HG03460 (cell line): ENCODE measurements at regions not wholly inside any gene's neighbourhood (a gene's known extent, or its start where the extent isn't known, plus 50 kb on each side); places are given as distances from the start of the nearest gene placed in this dataset.
"Not testable (repeated sequence)": the region's sequence is repeated elsewhere in the genome, so short reads cannot be mapped to it uniquely, and the experiment has no call there.

ENCODE experiments used
- ATAC-seq: cut with Tn5 transposase; IDR thresholded peaks from one replicate; pipeline ENCODE4 v1.9.1; 2021; ENCODE audit not compliant: unreplicated experiment

DNA sequence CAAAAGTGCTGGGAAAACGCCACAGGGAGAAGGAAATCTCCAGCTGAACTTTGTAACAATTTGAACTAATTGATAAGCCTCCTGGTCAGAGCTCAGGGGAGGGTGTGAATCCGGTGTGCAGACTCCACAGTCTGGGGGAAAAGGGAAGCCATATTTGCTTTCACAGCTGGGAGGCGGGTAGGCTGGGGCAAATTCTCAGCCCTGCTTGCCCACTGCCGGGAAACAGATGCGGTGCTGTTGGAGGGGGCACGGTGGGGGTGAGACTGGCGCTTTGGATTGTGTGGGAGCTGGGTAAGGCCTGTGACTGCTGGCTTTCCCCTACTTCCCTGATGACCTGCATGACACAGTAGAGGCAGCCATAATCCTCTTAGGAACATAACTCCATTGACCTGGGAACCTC, 134.8 kb downstream of the ADCYAP1 start:
- no peak for ATAC-seq

GRCh38 chr18:1043039-1043438, 138.4 kb downstream of the ADCYAP1 start:
- not testable (repeated sequence) for ATAC-seq

DNA sequence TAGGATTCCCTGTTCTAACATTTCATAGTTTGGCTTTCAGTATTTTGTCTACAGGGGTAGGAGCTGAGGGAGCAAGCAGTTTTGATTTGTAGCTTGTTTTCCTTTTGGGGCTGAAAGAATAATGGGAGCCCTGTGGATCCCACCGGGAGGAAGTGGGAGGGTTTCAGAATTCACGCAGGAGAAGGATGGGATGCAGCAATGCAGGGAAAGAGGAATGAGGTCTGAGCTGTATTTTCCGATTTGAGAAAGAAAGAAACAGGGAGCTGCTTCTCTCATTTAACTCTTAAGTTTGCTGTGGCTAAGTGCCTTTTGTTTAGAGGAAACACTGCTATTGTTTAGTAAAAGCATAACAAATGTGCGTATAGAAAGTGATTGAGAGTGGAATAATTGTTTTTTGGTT, 141.0 kb downstream of the ADCYAP1 start:
- no peak for ATAC-seq

- ATAC-seq: no peak
Observed at GRCh38 chr18:1047406-1047805, 142.7 kb downstream of the ADCYAP1 start.

GRCh38 chr18:1048032-1048431, 143.4 kb downstream of the ADCYAP1 start:
- no peak for ATAC-seq

GRCh38 chr18:1049173-1049572, 144.5 kb downstream of the ADCYAP1 start:
- no peak for ATAC-seq

- ATAC-seq: no peak
Observed at GRCh38 chr18:1050012-1050657, 145.5 kb downstream of the ADCYAP1 start.

DNA sequence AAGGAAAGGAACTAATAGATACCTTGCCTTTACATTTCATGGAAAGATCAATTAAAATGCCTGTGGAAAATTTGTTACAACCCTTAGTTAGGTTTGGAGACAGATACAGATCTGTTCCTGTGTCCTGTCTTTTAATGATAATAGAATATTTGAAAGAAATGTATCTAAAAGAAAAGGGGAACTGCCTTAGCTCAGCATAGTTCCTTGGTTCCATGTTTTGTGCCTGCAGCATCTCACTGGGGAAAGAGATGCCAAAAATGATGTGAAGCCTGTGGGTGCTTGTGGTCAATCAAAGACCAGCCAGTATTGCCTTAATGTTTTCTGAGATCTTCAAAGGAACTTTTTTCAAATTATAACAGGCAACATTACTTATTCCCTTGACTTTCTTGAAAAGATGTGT, 147.6 kb downstream of the ADCYAP1 start:
- no peak for ATAC-seq

DNA sequence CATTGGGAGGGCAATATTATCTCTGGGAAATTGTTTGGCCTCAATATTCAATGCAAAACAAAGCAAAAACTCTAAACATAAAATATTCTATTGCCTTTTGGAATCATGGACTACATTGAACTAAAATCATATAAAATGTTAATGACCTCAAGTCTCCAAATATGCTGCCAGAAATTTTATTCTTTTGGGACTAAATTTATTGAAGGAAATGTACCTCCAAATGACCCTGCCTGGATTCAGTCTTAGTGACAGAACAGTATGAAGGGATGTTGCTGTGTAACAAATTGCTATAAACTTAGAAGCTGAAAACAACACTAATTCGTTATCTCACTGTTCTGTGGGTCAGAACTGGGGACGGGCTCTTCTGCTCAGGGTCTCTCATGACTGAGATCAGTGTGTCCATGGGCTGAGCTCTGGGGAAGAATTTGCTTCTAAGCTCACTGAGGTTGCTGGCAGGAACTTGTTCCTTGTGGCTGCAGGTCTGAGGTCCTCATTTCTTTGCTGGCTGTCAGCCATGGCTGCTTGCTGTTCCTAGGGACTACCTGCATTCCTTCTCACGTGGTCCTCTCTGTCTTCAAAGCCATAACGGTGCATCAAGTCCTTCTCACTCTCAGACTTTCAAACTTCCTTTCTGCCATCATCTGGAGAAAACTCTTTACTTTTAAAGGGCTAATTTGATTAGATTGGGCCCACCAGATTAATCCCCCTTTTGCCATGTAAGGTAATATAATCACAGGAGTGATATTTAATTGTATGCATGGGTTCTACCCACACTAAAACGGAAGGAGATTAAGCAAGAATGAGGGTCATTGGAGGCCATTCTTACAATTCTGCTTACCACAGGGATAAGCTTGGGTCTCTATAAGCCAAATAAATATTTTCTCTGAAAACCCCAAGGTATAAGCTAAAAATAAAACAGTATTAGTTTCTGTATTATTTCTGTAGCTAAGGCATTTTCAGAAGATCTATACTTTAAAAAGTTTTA, 149.0 kb downstream of the ADCYAP1 start:
- ATAC-seq: no peak

- ATAC-seq: no peak
Observed at GRCh38 chr18:1056404-1056803, 151.7 kb downstream of the ADCYAP1 start.

- no peak for ATAC-seq
Observed at GRCh38 chr18:1057367-1057766, 152.7 kb downstream of the ADCYAP1 start.

DNA sequence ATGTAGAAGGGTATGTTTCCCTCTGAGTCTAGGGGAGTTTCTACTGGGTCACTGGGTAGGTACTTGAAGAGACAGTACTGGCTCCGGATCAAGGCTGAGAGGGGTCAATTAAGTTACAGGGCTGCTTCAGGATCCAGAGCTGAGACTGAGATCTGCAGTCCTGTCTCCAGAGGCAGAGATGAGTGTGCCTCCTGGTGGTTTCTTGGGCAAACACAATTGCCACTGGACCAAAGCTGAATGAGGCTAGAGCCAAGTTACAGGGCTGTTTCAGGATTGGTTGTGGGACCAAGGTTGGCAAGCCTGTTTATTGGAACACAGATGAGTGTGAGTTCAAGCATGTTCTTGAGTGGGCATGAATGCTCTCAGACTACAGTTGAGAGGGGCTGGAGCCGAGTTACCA, 157.9 kb downstream of the ADCYAP1 start:
- ATAC-seq: no peak

- no peak for ATAC-seq
Observed at GRCh38 chr18:1075322-1075721, 170.7 kb downstream of the ADCYAP1 start.

DNA sequence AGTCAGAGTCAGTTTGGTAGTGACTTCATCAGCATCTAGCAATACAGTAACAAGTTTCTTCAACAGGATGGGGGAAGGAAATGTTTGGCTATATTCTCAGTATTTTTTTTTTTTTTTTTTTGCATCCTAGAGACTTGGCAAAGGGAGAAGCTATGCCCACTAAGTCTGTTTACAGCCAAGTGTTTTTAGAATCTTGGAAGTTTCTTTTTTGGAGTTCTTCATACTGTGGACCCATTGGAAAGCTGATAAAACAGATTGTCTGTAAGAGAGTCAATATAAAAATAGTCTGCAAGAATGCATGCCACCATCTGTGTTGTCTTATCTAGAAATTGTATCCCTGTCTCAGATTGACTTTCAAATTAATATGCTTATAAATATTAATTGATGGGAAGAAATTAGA, 171.2 kb downstream of the ADCYAP1 start:
- no peak for ATAC-seq

DNA sequence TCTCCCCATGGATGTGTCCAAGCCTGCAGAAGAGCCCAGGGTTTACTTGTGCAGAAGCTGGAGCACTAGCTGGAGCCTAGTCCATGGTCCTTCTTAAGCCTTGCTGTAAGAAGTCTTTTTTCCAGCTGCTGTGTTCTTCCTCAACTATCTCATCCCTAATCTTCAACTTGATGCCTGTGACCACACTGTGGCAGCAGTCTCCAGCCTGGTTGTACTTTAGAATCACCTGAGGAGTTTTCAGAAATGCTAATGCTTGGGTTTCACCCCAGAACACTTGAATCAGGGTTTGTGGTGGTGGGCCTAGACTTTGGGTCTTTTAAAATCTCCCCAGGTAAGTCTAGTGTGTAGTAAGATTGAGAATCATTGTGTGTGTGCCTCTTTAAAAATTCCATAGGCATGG, 173.6 kb downstream of the ADCYAP1 start:
- no peak for ATAC-seq

- ATAC-seq: not testable (repeated sequence)
Observed at GRCh38 chr18:1083675-1084074, 179.0 kb downstream of the ADCYAP1 start.

DNA sequence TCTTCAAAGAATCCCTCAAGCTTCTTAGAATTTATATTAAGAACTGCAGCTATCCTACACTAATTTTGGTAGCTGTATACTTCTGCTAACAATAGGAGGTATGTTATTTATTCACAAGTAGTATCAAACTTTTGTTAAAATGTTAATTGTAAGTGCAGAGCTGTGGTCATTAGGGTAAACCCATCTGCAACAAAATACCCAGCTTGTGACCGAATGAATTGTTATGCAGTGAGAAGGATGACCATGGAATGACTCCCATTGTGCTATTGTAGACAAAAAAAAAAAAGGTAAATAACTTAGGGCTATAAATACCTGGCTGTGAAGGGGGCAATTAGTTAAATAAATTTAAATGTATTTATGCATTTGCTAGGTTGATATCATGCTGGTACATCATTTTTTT, 186.1 kb downstream of the ADCYAP1 start:
- ATAC-seq: no peak

DNA sequence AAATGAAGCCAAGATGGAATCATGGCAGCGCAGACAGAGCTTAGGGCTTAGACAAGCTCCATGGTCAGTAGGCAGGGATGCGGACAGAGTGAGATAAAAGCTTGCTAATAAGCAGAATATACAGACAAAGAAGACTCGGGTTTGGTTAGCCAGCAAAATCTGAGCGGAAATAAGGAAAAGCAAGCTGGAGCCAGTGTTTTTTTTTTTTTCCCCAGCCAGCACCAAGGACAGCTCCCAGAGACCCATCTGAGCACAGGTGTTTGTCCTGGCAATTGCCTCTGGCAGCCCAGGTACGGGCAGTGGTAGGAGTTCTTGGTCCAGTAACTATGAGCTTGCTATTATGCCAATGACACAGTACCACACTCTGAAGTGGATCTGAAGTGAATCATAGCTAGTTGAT, 187.6 kb downstream of the ADCYAP1 start:
- no peak for ATAC-seq

DNA sequence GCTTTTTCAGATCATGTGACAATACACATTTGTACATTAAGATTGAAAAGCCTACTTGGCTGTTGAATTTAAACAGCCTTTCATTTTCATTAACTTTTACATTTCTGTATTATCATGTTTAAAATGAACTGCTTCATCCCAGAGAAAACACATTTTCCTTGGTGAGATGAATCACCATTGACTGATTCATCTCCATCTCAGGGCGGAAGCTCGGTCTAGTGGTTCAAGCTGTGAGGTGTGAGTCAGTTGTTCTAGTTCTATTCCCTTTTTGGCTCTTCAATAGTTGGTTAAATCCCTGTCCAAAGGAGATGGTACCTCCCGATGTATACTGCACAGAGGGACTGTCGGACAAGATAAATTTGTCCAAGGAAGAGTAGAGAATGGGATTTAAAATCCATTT, 189.7 kb downstream of the ADCYAP1 start:
- ATAC-seq: no peak

DNA sequence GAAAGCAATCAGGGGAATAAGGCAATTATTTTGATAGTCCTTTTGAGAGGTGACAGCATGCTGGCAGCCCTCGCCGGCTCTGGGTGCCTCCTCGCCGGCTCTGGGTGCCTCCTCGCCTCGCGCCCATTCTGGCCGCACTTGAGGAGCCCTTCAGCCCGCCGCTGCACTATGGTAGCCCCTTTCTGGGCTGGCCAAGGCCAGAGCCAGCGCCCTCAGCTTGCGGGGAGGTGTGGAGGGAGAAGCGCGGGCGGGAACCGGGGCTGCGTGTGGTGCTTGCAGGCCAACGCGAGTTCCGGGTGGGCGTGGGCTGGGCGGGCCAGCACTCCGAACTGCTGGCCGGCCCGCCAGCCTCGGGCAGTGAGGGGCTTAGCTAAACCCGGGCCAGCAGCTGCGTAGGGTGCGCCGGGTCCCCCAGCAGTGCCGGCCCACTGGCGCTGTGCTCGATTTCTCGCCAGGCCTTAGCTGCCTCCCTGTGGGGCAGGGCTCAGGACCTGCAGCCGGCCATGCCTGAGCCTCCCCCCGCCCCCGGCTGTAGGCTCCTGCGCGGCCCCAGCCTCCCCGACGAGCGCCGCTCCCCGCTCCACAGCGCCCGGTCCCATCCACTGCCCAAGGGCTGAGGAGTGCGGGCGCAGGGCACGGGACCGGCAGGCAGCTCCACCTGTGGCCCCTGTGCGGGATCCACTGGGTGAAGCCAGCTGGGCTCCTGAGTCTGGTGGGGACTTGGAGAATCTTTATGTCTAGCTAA, 193.5 kb downstream of the ADCYAP1 start:
- ATAC-seq: not testable (repeated sequence)

GRCh38 chr18:1102848-1103247, 198.2 kb downstream of the ADCYAP1 start:
- no peak for ATAC-seq

GRCh38 chr18:1103537-1103936, 198.9 kb downstream of the ADCYAP1 start:
- ATAC-seq: no peak
